ENCODE measurements at regions not wholly inside any gene's neighbourhood (a gene's known extent, or its start where the extent isn't known, plus 50 kb on each side); places are given as distances from the start of the nearest gene placed in this dataset.
"Not testable (repeated sequence)": the region's sequence is repeated elsewhere in the genome, so short reads cannot be mapped to it uniquely, and the experiment has no call there.

DNA sequence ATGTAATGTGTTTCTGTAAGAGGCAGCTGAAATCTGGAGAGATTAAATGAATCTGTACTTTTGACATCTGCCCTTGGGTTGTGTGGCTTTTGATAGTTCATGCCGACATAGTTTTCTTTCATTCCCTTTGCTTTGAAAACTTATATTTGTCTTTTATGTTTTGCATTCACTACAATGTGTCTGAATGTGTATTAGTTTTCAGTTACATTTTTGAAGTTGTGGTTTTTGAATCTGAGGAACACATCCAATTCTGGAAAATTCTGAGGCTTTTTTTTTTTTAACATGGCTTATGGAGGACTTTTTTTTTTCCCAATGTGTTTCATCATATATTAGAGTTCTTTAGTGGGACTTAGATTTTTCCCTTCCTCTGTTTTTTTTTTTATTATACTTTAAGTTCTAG lies 683.7 kb upstream of the SOX9 start:
- DNase-seq (ENCODE audit: low spot score), result no peak

DNA sequence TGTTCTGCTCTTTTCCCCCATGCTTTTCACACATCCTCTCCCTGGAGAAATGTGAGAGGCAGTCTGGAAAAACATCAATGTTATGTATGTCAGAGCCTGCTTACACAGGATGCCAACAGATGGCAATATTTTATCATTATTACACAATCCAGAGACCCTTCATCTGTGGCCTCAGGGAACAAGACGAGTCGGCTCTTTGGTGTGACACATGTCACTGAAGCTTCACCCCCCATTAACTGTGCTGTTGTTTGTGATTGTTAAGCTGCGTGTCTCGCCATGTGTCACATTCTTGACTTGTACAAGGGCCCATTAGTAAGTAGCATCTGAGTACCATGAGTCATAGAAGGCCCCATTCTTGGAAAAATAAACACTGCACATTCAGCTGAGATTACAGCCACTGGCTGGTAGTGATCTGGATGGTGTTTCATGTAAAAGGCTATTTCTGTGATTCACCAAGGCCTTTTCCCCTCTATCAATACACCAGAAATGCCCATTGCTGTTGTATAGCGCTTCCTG lies 682.1 kb upstream of the SOX9 start:
- peak; percentile 34 for DNase-seq (ENCODE audit: low spot score)

DNA sequence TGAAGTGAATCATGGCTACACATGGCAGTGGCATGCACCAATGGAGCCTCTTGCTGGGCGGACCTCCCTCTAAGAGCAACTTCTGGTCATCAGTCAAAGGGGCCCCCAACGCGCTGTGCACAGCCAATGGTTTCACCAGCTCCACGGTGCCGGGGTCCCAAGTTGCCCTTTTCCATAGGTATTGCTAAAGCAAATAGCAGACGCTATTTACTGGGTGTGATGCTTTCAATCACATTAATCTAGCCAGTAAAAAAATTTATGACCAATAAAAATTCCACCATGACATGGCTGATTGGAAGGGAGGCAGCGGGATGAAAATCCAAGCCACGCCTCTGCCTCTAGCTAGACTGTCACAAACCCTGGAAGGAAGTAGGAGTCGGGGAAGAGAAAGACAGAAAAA lies 680.3 kb upstream of the SOX9 start:
- no peak for DNase-seq (ENCODE audit: low spot score)

DNA sequence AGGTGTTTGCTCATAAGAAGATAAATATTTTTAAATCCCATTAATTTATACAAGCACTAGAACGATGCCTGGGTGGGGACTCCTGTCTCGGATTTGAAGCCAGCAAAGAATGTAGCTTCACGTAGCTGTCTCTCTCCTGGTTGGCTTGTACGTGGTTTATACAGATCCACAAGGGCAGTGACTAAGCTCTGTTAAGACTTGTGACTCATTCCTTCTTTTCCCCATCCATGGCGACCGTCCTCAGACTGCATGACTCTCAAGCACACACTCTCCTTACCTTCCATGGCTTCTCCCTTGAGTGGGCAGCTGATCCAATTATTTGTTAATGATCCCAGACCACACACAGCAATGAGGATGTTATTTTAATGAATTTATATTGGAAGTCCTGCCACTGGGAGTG lies 679.7 kb upstream of the SOX9 start:
- DNase-seq (ENCODE audit: low spot score), result peak; percentile 29

DNA sequence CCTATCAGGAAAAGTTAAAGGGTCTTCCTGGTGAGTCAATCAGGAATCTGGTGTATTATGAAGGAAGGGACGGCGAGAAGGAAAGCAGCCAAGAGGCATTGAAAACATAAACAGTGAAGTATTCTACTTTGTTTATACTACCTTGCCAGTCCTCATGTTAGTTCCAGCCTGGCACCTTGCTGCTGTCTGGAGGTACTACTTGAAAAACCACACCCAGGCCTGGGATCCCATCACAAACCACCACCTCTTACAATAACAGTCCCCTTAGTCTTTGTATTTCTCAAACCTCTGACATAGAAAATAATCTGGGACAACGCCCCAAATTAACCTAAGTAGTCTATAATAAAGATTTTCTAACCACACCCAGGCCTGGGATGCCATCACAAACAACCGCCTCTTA lies 676.7 kb upstream of the SOX9 start:
- DNase-seq (ENCODE audit: low spot score), result no peak

DNA sequence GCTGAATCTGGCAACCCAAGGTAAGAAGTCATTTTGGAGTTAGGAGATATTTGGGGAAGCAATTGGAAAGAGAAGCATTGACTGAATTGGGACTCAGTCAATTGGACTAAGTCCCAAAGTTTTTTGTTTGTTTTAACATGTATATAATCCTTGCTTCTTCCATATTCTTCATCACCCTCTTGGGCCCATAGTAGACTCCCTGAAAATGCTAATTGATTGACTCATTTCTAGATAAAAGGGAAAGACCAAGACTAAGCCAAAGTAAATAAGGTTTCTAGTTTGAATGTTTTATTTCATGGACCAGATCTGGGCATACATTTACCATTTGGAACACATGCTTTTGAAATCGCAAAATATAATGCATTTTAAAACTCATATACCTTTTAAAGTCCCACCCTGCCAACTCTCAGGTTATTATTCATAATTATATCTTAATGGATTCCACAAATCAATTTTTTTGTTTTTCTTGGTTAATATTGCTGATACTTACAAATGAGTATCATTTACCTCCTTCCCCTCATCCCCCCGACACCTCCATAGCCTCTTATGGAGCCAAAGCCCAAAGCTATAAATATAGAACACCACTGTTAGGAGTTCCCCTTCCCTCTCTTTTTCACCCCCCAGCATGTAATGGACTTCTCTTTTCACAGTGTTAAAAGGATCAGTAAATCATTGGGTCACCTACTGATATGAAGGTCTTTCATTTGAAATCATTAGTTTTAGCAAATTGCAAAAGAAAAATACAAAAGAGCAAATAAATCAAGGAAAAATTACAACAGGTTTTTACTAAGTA lies 674.0 kb upstream of the SOX9 start:
- DNase-seq (ENCODE audit: low spot score), result no peak

DNA sequence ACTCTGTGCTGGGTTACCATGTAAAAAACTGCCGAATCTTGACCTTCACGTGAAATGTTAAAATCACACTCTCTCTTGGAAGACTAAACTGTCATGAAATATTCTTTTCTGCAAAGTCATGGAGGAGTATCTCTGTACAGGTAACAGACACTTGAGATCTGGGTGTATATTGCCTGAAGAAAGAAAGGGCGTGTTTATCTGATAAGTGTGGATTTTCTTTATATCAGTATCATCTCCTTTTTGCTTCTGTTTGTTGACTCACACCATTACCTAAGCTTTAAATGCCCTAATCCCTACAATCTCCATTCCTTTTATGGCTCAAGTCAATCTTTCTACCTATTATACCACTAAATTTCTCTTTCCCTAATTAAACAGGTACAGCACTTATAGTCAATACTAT lies 673.2 kb upstream of the SOX9 start:
- DNase-seq (ENCODE audit: low spot score), result no peak

DNA sequence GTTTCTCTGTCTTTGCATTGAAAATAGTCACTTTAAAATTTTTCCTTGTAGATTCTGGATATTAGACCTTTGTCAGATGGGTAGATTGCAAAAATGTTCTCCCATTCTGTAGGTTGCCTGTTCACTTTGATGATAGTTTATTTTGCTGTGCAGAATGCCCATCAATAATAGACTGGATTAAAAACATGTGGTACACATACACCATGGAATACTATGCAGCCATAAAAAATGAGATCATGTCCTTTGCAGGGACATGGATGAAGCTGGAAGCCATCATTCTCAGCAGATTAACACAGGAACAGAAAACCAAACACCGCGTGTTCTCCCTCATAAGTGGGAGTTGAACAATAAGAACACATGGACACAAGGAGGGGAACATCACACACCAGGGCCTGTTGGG lies 670.2 kb upstream of the SOX9 start:
- not testable (repeated sequence) for DNase-seq (ENCODE audit: low spot score)

DNA sequence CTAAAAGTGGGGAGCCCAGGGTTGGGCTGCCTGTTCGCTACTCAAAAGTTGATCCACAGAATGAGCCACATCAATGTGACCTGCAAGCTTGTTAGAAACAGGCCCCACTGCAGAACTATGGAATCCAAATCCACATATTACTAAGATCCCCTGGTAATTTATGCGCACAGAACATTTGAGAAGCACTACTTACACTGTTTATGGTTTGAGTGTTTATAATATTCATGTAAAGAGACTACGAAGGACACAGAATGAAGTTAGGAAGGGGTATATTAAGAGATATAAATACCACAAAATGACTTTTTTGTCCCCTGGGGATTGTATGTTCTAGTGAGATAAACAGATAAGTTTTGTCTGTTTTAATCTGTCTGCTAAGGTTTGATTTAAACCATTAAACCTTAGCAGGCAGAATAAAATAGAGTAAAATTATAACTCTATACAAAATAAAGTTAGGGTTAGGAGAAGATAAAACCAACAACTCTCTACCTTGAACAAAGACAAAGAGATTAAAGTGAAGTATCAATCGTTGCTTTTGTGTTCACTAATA lies 666.9 kb upstream of the SOX9 start:
- no peak for DNase-seq (ENCODE audit: low spot score)

DNA sequence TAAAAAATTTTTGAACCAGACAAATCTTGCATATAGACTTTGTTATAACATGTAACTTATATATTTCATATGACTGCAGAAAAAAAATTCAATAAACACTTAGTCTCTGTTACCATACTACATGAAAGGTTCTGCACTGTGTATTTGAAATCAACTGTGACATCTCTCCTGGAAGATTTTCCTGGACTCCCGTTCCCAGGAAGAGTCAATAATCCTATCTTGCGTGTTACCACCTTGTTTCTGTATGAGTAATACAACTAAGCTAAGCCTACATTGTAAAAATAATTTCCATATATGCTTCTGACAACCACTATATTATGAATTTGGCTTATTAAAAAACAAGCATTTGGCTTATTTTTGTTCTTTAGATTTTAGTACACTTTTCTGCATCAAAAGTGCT lies 665.6 kb upstream of the SOX9 start:
- no peak for DNase-seq (ENCODE audit: low spot score)

DNA sequence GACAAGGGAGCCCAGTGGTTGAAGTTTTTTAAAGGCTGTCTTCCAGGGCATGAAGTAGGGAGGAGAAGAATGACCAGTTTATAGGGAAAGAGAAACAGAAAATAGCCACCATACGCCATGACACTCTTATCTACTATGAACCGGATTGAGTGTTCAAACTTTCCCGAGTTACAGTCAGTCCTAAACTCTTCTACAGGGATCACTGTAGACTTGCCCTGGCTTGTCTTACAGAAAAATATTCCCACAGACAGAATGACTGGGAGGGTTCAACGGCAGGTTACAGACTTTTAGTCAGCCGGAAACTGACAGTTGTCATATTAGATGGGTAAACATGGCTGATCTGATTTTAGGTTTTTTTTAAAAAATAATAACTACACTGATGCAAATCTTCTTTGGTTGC lies 662.5 kb upstream of the SOX9 start:
- no peak for DNase-seq (ENCODE audit: low spot score)

DNA sequence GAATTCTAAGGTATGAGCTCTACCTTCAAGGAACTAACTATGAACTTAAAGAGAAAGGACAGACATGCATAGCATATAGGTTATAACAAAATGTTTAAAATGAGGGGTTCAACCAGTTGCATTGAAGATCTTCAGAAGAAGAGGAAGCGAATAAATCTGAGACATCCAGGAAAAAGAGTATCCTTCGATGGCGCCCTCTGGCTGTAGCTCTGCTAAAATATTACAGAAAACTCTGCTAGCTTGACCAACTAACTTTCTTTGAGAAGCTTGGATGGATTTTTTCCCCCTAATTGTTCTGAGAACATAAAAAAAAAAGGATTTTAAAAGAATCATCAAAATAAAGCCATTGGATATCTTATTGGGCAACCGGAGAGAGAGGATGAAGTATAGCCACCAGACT lies 659.9 kb upstream of the SOX9 start:
- no peak for DNase-seq (ENCODE audit: low spot score)

DNA sequence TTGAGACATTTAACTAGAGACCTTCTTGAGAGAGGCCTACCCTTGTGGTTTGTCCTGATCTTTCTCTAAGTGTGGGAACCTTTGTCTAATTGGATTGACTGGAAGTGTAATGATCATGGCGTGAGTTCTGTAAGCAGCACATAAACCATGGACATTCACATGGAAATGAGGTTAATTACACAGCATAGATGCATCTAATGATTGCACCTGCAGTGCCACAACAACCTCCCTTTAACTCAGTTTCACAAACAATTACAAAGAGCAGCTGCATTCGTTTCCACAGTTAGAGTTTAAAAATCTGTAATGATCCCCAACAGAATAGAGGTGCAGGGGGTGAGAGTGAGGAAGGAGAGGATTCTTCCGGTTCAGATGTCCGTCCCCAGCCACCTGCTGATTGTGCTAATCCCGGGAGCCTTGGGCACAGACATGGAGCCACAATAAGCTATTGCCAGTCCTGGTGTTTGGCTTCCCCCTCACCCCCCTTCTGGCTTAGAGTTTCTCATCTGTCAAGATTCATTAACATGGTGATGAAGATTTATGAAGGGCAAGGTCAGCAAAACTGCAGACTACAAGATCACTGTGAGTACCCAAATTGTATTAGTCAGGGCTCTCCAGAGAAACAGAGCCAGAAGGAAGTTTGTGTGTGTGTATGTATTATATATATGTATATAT lies 659.2 kb upstream of the SOX9 start:
- no peak for DNase-seq (ENCODE audit: low spot score)

DNA sequence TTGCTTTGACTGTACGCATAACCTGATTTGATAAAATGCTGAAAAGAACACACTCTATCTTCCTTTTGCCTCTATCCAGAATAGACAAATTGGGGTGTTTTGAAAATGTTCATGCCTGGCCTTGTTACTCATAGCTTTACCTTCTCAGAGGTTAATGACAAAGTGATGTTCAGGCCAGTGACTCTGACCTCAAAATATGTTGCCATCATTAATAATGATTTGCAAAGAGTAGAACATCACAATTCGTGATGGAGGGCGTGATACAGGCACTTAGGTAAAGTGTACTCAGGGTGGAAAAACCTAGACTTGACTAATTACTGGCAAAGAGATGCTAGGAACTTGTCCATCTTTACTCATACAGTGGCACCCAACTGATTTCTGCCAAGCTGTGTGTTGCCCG lies 656.6 kb upstream of the SOX9 start:
- DNase-seq (ENCODE audit: low spot score), result no peak

DNA sequence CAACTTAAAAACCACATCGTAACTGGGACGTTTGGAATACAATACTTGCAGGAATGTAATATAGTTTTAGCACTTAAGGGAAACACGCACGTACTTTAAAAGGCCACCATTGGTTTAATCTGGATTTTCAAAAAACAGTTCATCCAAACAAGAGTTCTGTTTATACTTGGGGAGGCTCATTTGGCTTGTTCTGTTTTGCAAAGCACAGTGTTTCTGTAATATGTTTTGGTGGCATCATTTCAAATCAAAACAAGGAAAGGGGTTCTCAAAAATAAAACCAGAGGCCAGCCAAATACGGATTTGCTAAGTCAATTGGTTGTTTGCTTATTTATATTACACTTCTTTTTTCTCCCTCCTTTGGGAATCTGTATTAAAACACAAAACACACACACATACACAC lies 656.1 kb upstream of the SOX9 start:
- DNase-seq (ENCODE audit: low spot score), result no peak

DNA sequence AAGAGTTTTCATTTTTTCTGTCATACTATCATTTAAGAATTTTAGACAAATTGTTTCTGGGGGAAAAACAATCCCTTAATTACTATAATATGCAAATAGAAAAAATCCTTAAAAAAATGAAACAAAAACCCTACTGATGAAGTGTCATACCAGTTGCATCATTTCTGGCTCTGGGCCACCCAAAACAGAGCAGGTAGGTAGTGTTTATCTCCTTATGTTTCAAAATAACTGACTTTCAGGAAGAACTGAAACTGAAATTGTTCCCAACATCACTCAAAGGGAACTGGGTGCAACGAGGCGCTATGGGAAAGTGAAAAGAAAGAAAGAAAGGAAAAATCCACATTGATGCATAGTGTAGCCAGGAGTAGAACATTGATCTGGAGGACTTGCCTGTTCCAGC lies 653.1 kb upstream of the SOX9 start:
- DNase-seq (ENCODE audit: low spot score), result no peak

DNA sequence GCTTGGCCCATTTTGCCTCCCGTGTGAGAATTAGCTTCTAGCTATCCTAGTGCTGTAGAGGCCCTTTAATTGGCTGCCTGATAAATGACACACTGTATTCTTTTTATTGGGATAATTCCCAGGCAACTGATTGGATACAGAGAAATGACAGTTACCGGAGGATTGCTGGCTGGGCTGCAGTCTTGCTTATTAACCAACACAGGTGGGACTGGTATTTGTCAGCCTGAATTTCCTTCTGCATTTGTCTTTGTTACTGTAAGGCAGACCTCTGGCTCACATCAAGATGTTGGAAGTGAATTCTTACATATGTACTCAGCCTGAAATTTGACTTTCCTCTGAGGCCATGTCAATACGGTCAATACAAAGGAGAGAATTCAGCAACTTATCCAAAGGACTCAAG lies 650.8 kb upstream of the SOX9 start:
- DNase-seq (ENCODE audit: low spot score), result no peak

DNA sequence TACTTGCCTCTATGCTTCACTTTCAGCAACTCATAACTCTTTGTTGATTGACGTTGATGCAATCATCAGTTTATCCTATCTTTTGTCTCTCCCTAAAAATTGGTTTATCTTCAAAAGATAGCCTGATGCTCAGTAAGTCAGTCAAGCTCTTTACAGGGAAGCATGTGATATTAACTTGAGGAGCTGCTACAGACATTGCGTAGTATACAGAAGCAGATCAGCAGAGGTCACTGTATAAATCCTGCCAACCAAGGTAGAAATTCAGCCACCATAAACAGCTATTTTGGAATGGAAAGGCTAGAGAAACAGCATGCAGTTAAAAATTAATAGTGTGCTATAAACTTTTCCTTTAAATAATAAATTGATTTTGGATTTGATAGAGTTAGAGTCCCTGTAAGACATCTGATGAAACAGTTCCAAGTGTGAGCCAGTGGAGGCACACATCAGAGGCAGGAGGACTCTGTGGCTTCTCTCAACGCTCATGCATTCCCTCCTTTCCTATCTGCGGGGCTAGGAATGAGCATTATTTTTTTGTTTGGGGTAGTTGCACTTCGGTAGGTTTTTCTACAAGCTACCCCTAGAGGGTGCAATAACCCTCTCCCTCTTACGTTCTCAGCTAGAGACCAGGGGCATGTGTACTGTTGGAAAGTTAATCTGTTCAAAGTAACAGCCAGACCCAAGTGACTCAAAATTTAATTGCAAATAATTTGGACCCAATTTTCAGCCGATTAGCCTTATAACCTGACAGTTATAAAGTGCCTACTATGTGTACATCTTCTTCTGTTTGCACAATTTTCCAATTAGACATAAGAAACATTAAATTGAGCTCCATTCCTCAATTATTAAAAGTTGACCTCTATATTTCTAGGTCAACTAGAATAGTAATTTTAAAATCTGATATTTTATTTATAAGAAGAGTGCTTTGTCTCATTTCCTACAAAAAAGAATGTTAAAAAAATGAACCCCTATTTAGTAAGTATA lies 647.7 kb upstream of the SOX9 start:
- DNase-seq (ENCODE audit: low spot score), result peak; percentile 43

DNA sequence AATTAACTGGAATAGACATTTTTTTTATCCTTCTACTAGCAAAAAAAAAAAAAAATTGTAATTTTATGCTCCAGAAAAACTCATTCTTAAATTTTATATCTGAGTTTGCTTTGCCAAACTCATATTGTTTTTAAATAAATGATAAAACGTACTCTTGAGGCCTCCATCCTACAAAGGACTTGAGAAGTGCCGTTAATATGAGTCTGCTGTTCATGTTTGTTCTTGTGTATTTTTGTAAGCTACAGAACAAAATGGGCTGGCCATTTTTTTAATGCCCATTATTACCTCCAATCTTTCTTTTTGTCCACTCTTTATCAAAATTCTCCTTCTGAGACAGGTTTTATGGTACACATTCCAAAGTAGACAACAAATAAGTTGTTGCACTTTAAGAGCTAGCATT lies 643.5 kb upstream of the SOX9 start:
- no peak for DNase-seq (ENCODE audit: low spot score)

DNA sequence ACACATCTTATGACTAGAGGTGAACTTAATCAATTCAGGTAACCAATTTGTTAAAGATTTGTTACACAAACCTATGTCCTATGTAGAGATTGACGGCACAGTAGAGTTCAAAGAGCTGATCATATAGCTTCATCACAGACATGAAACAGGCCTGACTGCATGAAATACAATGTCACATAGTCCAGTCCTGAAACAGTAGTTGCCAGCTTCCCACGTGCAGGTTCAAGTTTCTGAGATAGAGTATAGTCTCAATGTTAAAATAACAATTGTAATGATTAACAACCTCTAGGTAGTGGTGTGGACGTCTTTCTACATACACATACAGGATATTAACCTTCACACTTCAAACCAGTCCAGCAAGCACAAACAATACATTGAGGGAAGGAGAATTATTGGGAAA lies 640.7 kb upstream of the SOX9 start:
- no peak for DNase-seq (ENCODE audit: low spot score)

DNA sequence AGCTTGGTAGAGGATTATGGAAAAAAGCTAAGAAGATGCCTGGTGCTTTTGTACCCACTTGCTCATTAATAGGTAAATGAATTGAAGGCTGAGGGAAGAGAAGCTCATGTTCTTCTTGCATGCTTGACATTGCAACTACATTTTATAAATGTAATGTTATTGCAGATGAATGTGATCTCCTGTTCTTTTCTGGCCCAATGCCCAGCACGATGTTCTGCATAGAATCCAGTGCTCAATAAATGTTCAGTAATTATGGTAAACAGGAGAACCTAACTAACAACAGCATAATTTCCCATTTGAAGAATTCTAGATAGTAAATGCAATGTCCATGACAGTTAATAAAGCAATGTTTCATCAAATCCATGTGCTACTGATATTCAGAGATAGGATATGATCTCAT lies 638.2 kb upstream of the SOX9 start:
- DNase-seq (ENCODE audit: low spot score), result no peak

DNA sequence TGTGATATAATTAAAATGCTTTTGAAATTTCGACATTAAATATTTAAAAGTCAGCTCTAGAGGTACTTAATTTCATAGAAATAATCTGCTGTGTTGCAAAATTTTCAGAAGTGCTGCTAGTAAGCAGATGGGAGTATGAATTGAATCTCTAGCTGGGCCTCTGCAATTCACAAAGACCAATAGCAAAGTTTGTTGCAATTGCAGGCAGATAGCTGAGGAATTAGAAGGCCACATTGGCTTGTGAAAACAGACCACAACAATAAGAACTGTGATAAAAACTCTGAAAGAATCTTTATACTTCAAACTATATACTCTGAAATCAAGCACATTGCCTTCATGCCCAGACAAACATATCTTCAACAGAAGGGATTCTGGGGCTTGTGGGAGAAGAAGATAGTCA lies 636.3 kb upstream of the SOX9 start:
- no peak for DNase-seq (ENCODE audit: low spot score)
